PC-3 (cell line): ENCODE measurements at regions not wholly inside any gene's neighbourhood (a gene's known extent, or its start where the extent isn't known, plus 50 kb on each side); places are given as distances from the start of the nearest gene placed in this dataset.
A peak's percentile ranks its signal among the peaks of the same experiment; 100 is the strongest.

Source experiments
- ATAC-seq: fragments of 200-7000 bp; cut with Tn5 transposase; 2 replicates; pipeline ENCODE4 v1.9.1; 2020; ENCODE audit warnings: mild to moderate bottlenecking, moderate library complexity
- BruUV-seq: library from RNA; stranded (reverse); fragments of 400-500 nt; replicated peaks from 2 replicates; lab custom pipeline; 2021; lab: Mats Ljungman, UMichigan
- CTCF ChIA-PET: fragments of 300-600 bp; sonication (Branson Sonifier 250); formaldehyde crosslinking; loops from one replicate; lab custom pipeline; 2022; ENCODE audit warnings: antibody characterized with exemption; lab: Charles Lee
- POLR2A ChIA-PET: fragments of 300-600 bp; sonication (Branson Sonifier 250); formaldehyde crosslinking; loops from one replicate; lab custom pipeline; 2022; ENCODE audit warnings: antibody characterized with exemption; ENCODE audit not compliant: unreplicated experiment; lab: Charles Lee
- DNase-seq: peaks from one replicate; pipeline ENCODE4 v3.0.0-alpha.2; 2015
- H2AFZ ChIP-seq: fragments of 300-600 bp; sonication (generic); 2 replicates; pipeline ENCODE4 v1.6.0; 2016; ENCODE audit warnings: antibody characterized with exemption, low read length
- H3F3A ChIP-seq: fragments of 300-600 bp; sonication (generic); one replicate; pipeline ENCODE4 v1.6.0; 2017; ENCODE audit warnings: antibody characterized with exemption, low read length, control low read depth, mild to moderate bottlenecking; ENCODE audit not compliant: unreplicated experiment
- H3K27ac ChIP-seq: fragments of 300-600 bp; sonication (generic); 2 replicates; pipeline ENCODE4 v1.5.1; 2016; ENCODE audit warnings: mild to moderate bottlenecking, low read length
- H3K27me3 ChIP-seq: fragments of 300-600 bp; sonication (generic); 2 replicates; pipeline ENCODE4 v1.6.1; 2016; ENCODE audit warnings: low read length, mixed read lengths
- H3K36me3 ChIP-seq: fragments of 300-600 bp; sonication (generic); 2 replicates; pipeline ENCODE4 v1.6.1; 2016; ENCODE audit warnings: low read depth, mixed run types, low read length, mixed read lengths
- H3K4me1 ChIP-seq: fragments of 300-600 bp; sonication (generic); 2 replicates; pipeline ENCODE4 v1.5.1; 2016; ENCODE audit warnings: low read length; ENCODE audit not compliant: insufficient read depth
- H3K4me2 ChIP-seq: fragments of 300-600 bp; sonication (generic); 2 replicates; pipeline ENCODE4 v1.6.0; 2016; ENCODE audit warnings: low read length
- H3K4me3 ChIP-seq: fragments of 300-600 bp; sonication (generic); 2 replicates; pipeline ENCODE4 v1.5.1; 2016; ENCODE audit warnings: mild to moderate bottlenecking, low read length, mixed read lengths
- H3K79me2 ChIP-seq: fragments of 300-600 bp; sonication (generic); 2 replicates; pipeline ENCODE4 v1.6.1; 2017; ENCODE audit warnings: low read length, mixed read lengths
- H3K9ac ChIP-seq: fragments of 300-600 bp; sonication (generic); 2 replicates; pipeline ENCODE4 v1.6.0; 2016; ENCODE audit warnings: mild to moderate bottlenecking, low read length
- H3K9me2 ChIP-seq: fragments of 300-600 bp; sonication (generic); replicated peaks from 2 replicates; pipeline ENCODE4 v1.6.1; 2016; ENCODE audit warnings: mixed run types, low read length, mixed read lengths
- H3K9me3 ChIP-seq: fragments of 300-600 bp; sonication (generic); 2 replicates; pipeline ENCODE4 v1.6.1; 2016; ENCODE audit warnings: low read length, mixed read lengths
- H4K20me1 ChIP-seq: fragments of 300-600 bp; sonication (generic); 2 replicates; pipeline ENCODE4 v1.6.1; 2016; ENCODE audit warnings: low read length, mixed read lengths
- CTCF ChIP-seq: fragments of 300-600 bp; sonication (generic); conservative IDR thresholded peaks from 2 replicates; pipeline ENCODE4 v1.5.1; 2017; ENCODE audit warnings: antibody characterized with exemption, low read depth, mild to moderate bottlenecking, low read length
- EZH2 ChIP-seq: fragments of 300-600 bp; sonication (generic); IDR thresholded peaks from one replicate; pipeline ENCODE4 v1.6.1; 2017; ENCODE audit warnings: antibody characterized with exemption, mild to moderate bottlenecking, low read length; ENCODE audit not compliant: unreplicated experiment
- EZH2phosphoT487 ChIP-seq: fragments of 300-600 bp; sonication (generic); IDR thresholded peaks from 2 replicates; pipeline ENCODE4 v1.6.1; 2018; ENCODE audit warnings: mild to moderate bottlenecking, antibody characterized with exemption, low read length, borderline replicate concordance
- intact Hi-C: fragments of 100-400 bp; cut with micrococcal nuclease; formaldehyde crosslinking; loops from 2 replicates; pipeline ENCODE4 v1.9.0; 2023

DNA sequence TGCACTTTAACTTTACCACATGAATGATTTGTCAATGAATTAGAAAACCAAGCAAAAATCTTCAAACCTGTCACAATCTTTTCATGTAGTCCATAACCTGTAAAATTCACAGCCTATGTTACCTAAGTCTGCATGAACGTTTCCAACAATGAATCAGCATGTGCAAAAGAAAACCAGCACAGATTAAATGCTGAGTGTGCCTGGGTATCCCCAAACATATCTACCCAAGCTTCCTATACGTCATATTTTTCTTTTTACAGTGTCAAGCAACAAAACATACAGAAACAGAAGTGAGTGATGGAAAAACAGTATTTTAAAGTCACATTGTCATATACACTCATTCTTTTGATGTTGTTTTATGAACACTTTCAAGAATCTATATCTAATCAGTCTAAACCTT lies 713.5 kb downstream of the RFPL4B start:
- intact Hi-C loops: loop anchor here (10.0 kb wide), 1 partner anchor 176 kb away; no protein-coding TSS in a partner anchor
- no peak for ATAC-seq
- CTCF ChIA-PET: no interaction called here

GRCh38 chr6:113065611-113066010 lies 718.5 kb downstream of the RFPL4B start:
- no TSS peak for BruUV-seq
- ChIA-PET POLR2A (no interaction called here), CTCF (no interaction called here)
- Histone ChIP-seq H3K4me1 (peaks cover 25% of the 10 kb centered on the region), H3K27ac (no peak overlapping the region), H3K27me3 (no peaks in the 10 kb centered on the region), H3K79me2 (no peaks in the 10 kb centered on the region), H3K9me2 (no peaks in the 10 kb centered on the region), H3K9ac (no peak overlapping the region), H2AFZ (no peak overlapping the region), H3K4me2 (no peak overlapping the region), H3K9me3 (no peaks in the 10 kb centered on the region), H3K36me3 (no peaks in the 10 kb centered on the region), H3K4me3 (no peak overlapping the region), H3F3A (no peaks in the 10 kb centered on the region), H4K20me1 (no peaks in the 10 kb centered on the region)
- intact Hi-C loops: loop anchor here (10.0 kb wide), 1 partner anchor 181 kb away; no protein-coding TSS in a partner anchor
- no peak for DNase-seq
- no peak; the same call in 1 of the 2 replicates for ATAC-seq
- TF ChIP-seq EZH2: no peak
- no peak for TF ChIP-seq EZH2phosphoT487
- no peak for TF ChIP-seq CTCF

More for the DNA sequence above, 713.5 kb downstream of the RFPL4B start:
- Histone ChIP-seq H3K4me1 (peaks cover 12% of the 10 kb centered on the region), H3K36me3 (no peaks in the 10 kb centered on the region), H3K79me2 (no peaks in the 10 kb centered on the region), H3K27ac (peak overlapping the region; percentile 30; the same call in 1 of the 2 replicates), H3K4me3 (no peak overlapping the region), H4K20me1 (no peaks in the 10 kb centered on the region), H3K27me3 (no peaks in the 10 kb centered on the region), H3F3A (no peaks in the 10 kb centered on the region), H3K9me2 (no peaks in the 10 kb centered on the region), H3K4me2 (no peak overlapping the region), H3K9me3 (no peaks in the 10 kb centered on the region), H3K9ac (no peak overlapping the region; the same call in 1 of the 2 replicates), H2AFZ (no peak overlapping the region)
- POLR2A ChIA-PET: no interaction called here
- no TSS peak for BruUV-seq
- TF ChIP-seq EZH2phosphoT487 (no peak), EZH2 (no peak), CTCF (no peak)
- no peak for DNase-seq

DNA sequence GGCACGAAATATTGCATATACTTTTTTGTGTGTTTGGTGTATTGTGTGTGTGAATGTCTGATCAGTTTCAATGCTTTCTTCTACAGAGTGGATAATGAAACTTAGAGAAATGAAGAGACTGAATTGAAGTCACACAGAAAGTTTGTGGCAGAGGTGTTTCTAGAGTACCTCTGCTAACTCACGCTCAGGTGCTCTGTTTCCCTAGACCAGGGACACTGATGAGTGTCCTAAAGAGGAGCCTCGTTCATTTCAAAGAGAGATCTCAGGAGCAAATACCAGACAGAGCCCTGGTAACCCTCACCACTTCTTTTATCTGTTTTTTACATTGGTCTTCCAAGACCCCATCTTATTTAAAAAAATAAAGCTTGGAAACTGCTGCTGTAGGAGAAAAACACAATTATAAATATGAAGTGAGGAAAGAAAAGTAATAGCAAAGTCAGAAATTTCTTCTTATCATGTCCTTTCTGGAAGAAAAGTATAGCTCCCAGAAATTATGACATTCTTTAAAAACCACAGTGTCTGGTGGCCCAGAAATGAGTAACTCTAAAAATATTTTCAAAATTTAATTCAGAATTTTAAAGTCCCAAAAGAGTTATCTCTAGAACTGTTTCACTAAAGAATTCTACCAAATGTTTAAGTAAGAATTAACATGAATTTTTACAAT lies 720.6 kb downstream of the RFPL4B start:
- H3K9me3 ChIP-seq: no peaks in the 10 kb centered on the region
- peaks cover 21% of the 10 kb centered on the region for H3K4me1 ChIP-seq
- TF ChIP-seq EZH2 (no peak), EZH2phosphoT487 (no peak), CTCF (no peak)
- H3K9me2 ChIP-seq: no peaks in the 10 kb centered on the region
- BruUV-seq: no TSS peak
- no peaks in the 10 kb centered on the region for H3K36me3 ChIP-seq
- CTCF ChIA-PET: no interaction called here
- no peak overlapping the region for H3K9ac ChIP-seq
- POLR2A ChIA-PET: no interaction called here
- no peak overlapping the region for H3K27ac ChIP-seq
- H3K27me3 ChIP-seq: no peaks in the 10 kb centered on the region
- no peaks in the 10 kb centered on the region for H4K20me1 ChIP-seq
- intact Hi-C loops: loop anchor here (10.0 kb wide), 1 partner anchor 183 kb away; no protein-coding TSS in a partner anchor
- H3K4me2 ChIP-seq: peak overlapping the region; percentile 38
- no peaks in the 10 kb centered on the region for H3F3A ChIP-seq
- DNase-seq (peak; percentile 44), ATAC-seq (peak; percentile 45)
- H3K4me3 ChIP-seq: no peak overlapping the region
- no peak overlapping the region for H2AFZ ChIP-seq
- H3K79me2 ChIP-seq: no peaks in the 10 kb centered on the region
